ENCODE measurements at regions not wholly inside any gene's neighbourhood (a gene's known extent, or its start where the extent isn't known, plus 50 kb on each side); places are given as distances from the start of the nearest gene placed in this dataset.

DNA sequence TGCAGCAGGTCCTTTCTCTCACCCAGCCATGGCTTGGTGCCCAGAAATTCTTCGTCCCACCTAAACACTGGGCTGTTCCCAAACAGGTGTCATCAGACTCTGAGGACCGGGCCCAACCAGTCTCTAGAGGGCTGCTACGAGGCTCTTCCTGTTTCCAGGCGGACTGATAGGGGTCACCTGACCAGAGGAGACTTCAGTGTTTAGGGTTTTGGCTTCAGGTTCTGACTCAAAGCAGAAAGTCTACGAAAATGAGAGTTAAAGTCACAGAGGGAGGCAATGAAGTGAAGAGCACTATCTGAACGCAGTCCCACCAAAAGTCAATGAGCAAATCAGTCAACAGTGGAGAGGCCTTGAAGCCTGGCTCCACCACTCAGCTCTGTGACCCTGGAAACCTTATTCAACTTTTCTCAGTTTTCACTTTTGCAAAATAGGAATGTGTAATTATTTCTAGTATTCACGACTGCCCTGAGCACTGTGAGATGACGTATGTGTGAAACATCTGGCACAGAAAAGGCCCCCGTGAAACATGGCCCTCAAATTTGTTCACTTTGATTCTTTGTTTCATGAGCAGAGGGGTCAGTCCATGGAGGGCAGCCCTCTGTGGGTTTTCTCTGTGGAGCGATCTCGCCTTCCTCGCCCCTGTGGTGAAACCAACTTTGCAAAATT lies 189.9 kb upstream of the PDE1C start:
- intact Hi-C loops (cut with micrococcal nuclease), result no loop called here
- DNase-seq (ENCODE audit: low read depth, low spot score) (no peak), ATAC-seq (no peak)
- Histone ChIP-seq H3K4me2 (ENCODE audit: low read length) (no peak overlapping the region), H3K27me3 (ENCODE audit: insufficient read depth, low read length) (peaks cover 19% of the 10 kb centered on the region), H3K36me3 (ENCODE audit: control insufficient read depth in 1 of 2, insufficient read depth in 2 of 2, low read length in 2 of 2) (no peaks in the 10 kb centered on the region), H3K27ac (ENCODE audit: low read depth, low read length) (no peak overlapping the region), H3K9me2 (ENCODE audit: insufficient read depth) (no peaks in the 10 kb centered on the region), H3K9me3 (ENCODE audit: control insufficient read depth in 1 of 2, insufficient read depth in 1 of 2, low read depth in 1 of 2, low read length in 2 of 2) (no peaks in the 10 kb centered on the region), H3K4me3 (replicated peaks in 1 of 2; ENCODE audit: low read depth in 1 of 2, low read length in 2 of 2) (no peak overlapping the region), H4K20me1 (ENCODE audit: insufficient read depth) (no peaks in the 10 kb centered on the region), H3K4me1 (ENCODE audit: control insufficient read depth in 1 of 2, insufficient read depth in 2 of 2, low read length in 2 of 2) (no peaks in the 10 kb centered on the region), H2AFZ (ENCODE audit: low read depth, low read length, poor library complexity, severe bottlenecking) (no peak overlapping the region), H3K79me2 (ENCODE audit: insufficient read depth, low read length) (no peaks in the 10 kb centered on the region), H3K9ac (ENCODE audit: low read length) (no peak overlapping the region)
- ChIA-PET RAD21 (ENCODE audit: low non-redundant PET in 1 of 2, low total read pairs in 2 of 2, uncharacterized antibody in 2 of 2, unreplicated experiment in 2 of 2) (no interaction called here), CTCF (no interaction called here), POLR2A (no interaction called here)
- TF ChIP-seq MAX (IDR thresholded peaks at IDR 0.05), result no peak
- TF ChIP-seq SP1 (IDR thresholded peaks at IDR 0.05; ENCODE audit: low read depth), result no peak
- no peak for TF ChIP-seq RAD21 (IDR thresholded peaks at IDR 0.05; ENCODE audit: low read depth)
- TF ChIP-seq, protein P1, sequence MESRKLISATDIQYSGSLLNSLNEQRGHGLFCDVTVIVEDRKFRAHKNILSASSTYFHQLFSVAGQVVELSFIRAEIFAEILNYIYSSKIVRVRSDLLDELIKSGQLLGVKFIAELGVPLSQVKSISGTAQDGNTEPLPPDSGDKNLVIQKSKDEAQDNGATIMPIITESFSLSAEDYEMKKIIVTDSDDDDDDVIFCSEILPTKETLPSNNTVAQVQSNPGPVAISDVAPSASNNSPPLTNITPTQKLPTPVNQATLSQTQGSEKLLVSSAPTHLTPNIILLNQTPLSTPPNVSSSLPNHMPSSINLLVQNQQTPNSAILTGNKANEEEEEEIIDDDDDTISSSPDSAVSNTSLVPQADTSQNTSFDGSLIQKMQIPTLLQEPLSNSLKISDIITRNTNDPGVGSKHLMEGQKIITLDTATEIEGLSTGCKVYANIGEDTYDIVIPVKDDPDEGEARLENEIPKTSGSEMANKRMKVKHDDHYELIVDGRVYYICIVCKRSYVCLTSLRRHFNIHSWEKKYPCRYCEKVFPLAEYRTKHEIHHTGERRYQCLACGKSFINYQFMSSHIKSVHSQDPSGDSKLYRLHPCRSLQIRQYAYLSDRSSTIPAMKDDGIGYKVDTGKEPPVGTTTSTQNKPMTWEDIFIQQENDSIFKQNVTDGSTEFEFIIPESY (IDR thresholded peaks at IDR 0.05; ENCODE audit: extremely low read depth, insufficient replicate concordance, low read length), result no peak
- no TSS peak for BruUV-seq (replicated peaks)

- ChIA-PET CTCF (no interaction called here), POLR2A (no interaction called here)
- no peak for TF ChIP-seq POLR2A (IDR thresholded peaks at IDR 0.05; ENCODE audit: borderline replicate concordance, extremely low read depth, insufficient read depth, insufficient read length)
- no peak for TF ChIP-seq ZFX (IDR thresholded peaks at IDR 0.05)
- no peak for TF ChIP-seq SIN3A (IDR thresholded peaks at IDR 0.05; ENCODE audit: low read depth)
- TF ChIP-seq ZNF274 (IDR thresholded peaks at IDR 0.05; ENCODE audit: low read depth, low read length), result no peak
- no peak for TF ChIP-seq CEBPB (IDR thresholded peaks at IDR 0.05; ENCODE audit: low read depth)
- TF ChIP-seq TCF7L2 (IDR thresholded peaks at IDR 0.05; ENCODE audit: borderline replicate concordance, extremely low read depth, insufficient read depth, insufficient read length), result no peak
- no peak for TF ChIP-seq EGR1 (IDR thresholded peaks at IDR 0.05; ENCODE audit: low read depth)
- TF ChIP-seq ELF1 (IDR thresholded peaks at IDR 0.05; ENCODE audit: borderline replicate concordance, low read depth), result no peak
- no peak for TF ChIP-seq FOSL1 (IDR thresholded peaks at IDR 0.05; ENCODE audit: low read depth)
- TF ChIP-seq, protein P2, sequence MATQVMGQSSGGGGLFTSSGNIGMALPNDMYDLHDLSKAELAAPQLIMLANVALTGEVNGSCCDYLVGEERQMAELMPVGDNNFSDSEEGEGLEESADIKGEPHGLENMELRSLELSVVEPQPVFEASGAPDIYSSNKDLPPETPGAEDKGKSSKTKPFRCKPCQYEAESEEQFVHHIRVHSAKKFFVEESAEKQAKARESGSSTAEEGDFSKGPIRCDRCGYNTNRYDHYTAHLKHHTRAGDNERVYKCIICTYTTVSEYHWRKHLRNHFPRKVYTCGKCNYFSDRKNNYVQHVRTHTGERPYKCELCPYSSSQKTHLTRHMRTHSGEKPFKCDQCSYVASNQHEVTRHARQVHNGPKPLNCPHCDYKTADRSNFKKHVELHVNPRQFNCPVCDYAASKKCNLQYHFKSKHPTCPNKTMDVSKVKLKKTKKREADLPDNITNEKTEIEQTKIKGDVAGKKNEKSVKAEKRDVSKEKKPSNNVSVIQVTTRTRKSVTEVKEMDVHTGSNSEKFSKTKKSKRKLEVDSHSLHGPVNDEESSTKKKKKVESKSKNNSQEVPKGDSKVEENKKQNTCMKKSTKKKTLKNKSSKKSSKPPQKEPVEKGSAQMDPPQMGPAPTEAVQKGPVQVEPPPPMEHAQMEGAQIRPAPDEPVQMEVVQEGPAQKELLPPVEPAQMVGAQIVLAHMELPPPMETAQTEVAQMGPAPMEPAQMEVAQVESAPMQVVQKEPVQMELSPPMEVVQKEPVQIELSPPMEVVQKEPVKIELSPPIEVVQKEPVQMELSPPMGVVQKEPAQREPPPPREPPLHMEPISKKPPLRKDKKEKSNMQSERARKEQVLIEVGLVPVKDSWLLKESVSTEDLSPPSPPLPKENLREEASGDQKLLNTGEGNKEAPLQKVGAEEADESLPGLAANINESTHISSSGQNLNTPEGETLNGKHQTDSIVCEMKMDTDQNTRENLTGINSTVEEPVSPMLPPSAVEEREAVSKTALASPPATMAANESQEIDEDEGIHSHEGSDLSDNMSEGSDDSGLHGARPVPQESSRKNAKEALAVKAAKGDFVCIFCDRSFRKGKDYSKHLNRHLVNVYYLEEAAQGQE (IDR thresholded peaks at IDR 0.05; ENCODE audit: low read depth), result no peak
- no peak for TF ChIP-seq EZH2phosphoT487 (IDR thresholded peaks at IDR 0.05; ENCODE audit: borderline replicate concordance)
- TF ChIP-seq CBX3 (IDR thresholded peaks at IDR 0.05; ENCODE audit: low read depth), result no peak
- TF ChIP-seq, protein P3, sequence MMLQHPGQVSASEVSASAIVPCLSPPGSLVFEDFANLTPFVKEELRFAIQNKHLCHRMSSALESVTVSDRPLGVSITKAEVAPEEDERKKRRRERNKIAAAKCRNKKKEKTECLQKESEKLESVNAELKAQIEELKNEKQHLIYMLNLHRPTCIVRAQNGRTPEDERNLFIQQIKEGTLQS (IDR thresholded peaks at IDR 0.05), result no peak
Measured at GRCh38 chr7:32258265-32258664, 188.1 kb upstream of the PDE1C start.

More at GRCh38 chr7:32258265-32258664, 188.1 kb upstream of the PDE1C start:
- Histone ChIP-seq H3K4me1 (ENCODE audit: control insufficient read depth in 1 of 2, insufficient read depth in 2 of 2, low read length in 2 of 2) (no peaks in the 10 kb centered on the region), H3K79me2 (ENCODE audit: insufficient read depth, low read length) (no peaks in the 10 kb centered on the region), H3K27ac (ENCODE audit: low read depth, low read length) (no peak overlapping the region), H3K4me3 (replicated peaks in 1 of 2; ENCODE audit: low read depth in 1 of 2, low read length in 2 of 2) (no peak overlapping the region), H3K4me2 (ENCODE audit: low read length) (no peak overlapping the region), H3K9me2 (ENCODE audit: insufficient read depth) (no peaks in the 10 kb centered on the region), H3K36me3 (ENCODE audit: control insufficient read depth in 1 of 2, insufficient read depth in 2 of 2, low read length in 2 of 2) (no peaks in the 10 kb centered on the region), H2AFZ (ENCODE audit: low read depth, low read length, poor library complexity, severe bottlenecking) (no peak overlapping the region), H3K9me3 (ENCODE audit: control insufficient read depth in 1 of 2, insufficient read depth in 1 of 2, low read depth in 1 of 2, low read length in 2 of 2) (no peaks in the 10 kb centered on the region), H3K27me3 (ENCODE audit: insufficient read depth, low read length) (0 out of 2 replicates have a peak, but pooled peaks cover 6% of the 10 kb centered on the region), H3K9ac (ENCODE audit: low read length) (no peak overlapping the region), H4K20me1 (ENCODE audit: insufficient read depth) (no peaks in the 10 kb centered on the region)
- no peak for DNase-seq (ENCODE audit: low read depth, low spot score)
- no peak for ATAC-seq
- intact Hi-C loops (cut with micrococcal nuclease), result no loop called here
- BruUV-seq (replicated peaks), result no TSS peak
- RAD21 ChIA-PET (ENCODE audit: low non-redundant PET in 1 of 2, low total read pairs in 2 of 2, uncharacterized antibody in 2 of 2, unreplicated experiment in 2 of 2), result no interaction called here

All from HCT116 (cell line).